Karpas-422 (cell line): ENCODE measurements at regions not wholly inside any gene's neighbourhood (a gene's known extent, or its start where the extent isn't known, plus 50 kb on each side); places are given as distances from the start of the nearest gene placed in this dataset.

Experiments
- DNase-seq: peaks from one replicate; pipeline ENCODE4 v3.0.0-alpha.2; 2015
- H2AFZ ChIP-seq: fragments of 200-600 bp; sonication (generic); 2 replicates; pipeline ENCODE4 v1.6.1; 2014; ENCODE audit warnings: antibody characterized with exemption, low read length, mixed read lengths
- H3K27ac ChIP-seq: fragments of 200-600 bp; sonication (generic); 2 replicates; pipeline ENCODE4 v1.5.1; 2014; ENCODE audit warnings: mild to moderate bottlenecking, low read length, moderate library complexity
- H3K27me3 ChIP-seq: fragments of 200-600 bp; sonication (generic); 2 replicates; pipeline ENCODE4 v1.6.1; 2014; ENCODE audit warnings: low read length, mixed read lengths
- H3K36me3 ChIP-seq: fragments of 200-600 bp; sonication (generic); 2 replicates; pipeline ENCODE4 v1.6.1; 2014; ENCODE audit warnings: low read length, mixed read lengths; ENCODE audit not compliant: insufficient read depth
- H3K4me1 ChIP-seq: fragments of 200-600 bp; sonication (generic); 2 replicates; pipeline ENCODE4 v1.6.1; 2014; ENCODE audit warnings: mild to moderate bottlenecking, low read length, mixed read lengths
- H3K4me2 ChIP-seq: fragments of 200-600 bp; sonication (generic); 2 replicates; pipeline ENCODE4 v1.6.1; 2014; ENCODE audit warnings: low read length, low read depth, mild to moderate bottlenecking; ENCODE audit not compliant: poor library complexity, severe bottlenecking
- H3K4me3 ChIP-seq: fragments of 200-600 bp; sonication (generic); 2 replicates; pipeline ENCODE4 v1.5.1; 2014; ENCODE audit warnings: mild to moderate bottlenecking, antibody characterized with exemption, low read length, mixed read lengths
- H3K79me2 ChIP-seq: fragments of 200-600 bp; sonication (generic); 2 replicates; pipeline ENCODE4 v1.6.1; 2014; ENCODE audit warnings: mild to moderate bottlenecking, low read length, mixed read lengths
- H3K9ac ChIP-seq: fragments of 200-600 bp; sonication (generic); 2 replicates; pipeline ENCODE4 v1.6.0; 2014; ENCODE audit warnings: low read length
- H3K9me2 ChIP-seq: fragments of 200-600 bp; sonication (generic), shearing (Covaris generic); replicated peaks from 2 replicates; pipeline ENCODE4 v1.6.0; 2014; ENCODE audit warnings: mild to moderate bottlenecking, low read length, moderate library complexity; ENCODE audit not compliant: insufficient read depth
- H3K9me3 ChIP-seq: fragments of 300-700, 200-600 bp; sonication (generic); 2 replicates; pipeline ENCODE4 v1.6.1; 2014; ENCODE audit warnings: low read length, mixed read lengths
- H4K20me1 ChIP-seq: fragments of 200-600 bp; sonication (generic); 2 replicates; pipeline ENCODE4 v1.6.1; 2014; ENCODE audit warnings: mild to moderate bottlenecking, antibody characterized with exemption, low read length, low read depth; ENCODE audit not compliant: insufficient read depth

DNA sequence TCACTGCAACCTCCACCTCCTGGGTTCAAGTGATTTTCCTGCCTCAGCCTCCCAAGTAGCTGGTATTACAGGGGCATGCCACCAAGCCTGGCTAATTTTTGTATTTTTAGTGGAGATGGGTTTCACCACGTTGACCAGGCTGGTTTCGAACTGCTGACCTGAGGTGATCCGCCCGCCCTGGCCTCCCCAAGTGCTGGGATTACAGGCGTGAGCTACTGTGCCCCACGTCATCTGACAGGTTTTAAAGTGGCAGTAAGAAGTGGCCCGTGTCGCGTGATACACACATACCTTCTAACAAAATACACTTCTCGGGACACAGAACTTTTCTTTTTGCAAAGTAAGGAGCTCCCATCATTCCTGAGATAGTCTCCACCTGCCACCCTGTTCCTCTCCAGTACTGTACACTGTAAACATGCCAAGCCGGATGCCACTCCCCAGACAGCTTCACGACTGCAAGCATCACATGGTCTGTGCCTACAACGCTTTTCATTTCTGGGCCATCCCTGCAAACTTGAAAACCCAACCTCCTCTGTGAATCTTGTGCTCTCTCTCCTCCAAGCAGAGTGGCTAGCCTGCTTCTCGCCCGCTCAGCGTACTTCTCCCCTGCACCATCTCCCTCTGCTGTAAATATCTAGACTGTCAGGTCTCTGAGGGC is 256.3 kb upstream of the KLF14 start:
- Histone ChIP-seq H3K9me2 (no peaks in the 10 kb centered on the region), H3K27ac (no peak overlapping the region), H3K4me2 (no peak overlapping the region), H2AFZ (no peak overlapping the region), H3K4me3 (no peak overlapping the region), H3K9ac (no peak overlapping the region), H3K36me3 (0 out of 2 replicates have a peak, but pooled peaks cover 3% of the 10 kb centered on the region), H3K27me3 (no peaks in the 10 kb centered on the region), H3K79me2 (peaks cover 93% of the 10 kb centered on the region), H3K9me3 (no peaks in the 10 kb centered on the region), H4K20me1 (no peaks in the 10 kb centered on the region), H3K4me1 (peaks cover 26% of the 10 kb centered on the region)
- DNase-seq = no peak

DNA sequence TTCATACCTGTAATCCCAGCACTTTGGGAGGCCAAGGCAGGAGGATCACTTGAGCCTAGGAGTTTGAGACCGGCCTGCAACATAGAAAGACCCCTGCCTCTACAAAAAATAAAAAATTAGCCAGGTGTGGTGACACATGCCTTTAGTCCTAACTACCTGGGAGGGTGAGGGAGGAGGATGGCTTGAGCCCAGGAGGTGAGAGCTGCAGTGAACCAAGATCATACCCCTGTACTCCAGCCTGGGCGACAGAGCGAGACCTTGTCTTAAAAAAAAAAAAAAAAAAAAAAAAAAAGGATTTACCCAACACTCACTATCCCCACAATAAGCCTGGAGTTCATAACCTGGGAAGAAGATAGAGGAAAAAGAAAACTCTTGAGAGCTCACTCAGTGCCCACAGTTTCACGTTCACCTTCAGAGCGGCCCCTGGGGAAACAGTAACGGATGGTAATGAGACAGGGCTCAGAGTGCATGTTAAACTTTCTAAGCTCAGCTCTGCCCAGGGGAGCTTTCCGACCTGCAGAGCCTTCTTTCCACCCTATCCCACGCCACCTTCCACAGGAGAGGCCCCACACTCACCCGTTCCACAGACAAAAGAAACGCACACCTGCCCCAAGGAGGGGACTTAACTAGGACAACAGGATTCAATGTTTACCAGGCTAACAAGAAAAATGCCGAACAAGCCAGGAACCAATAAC is 259.8 kb upstream of the KLF14 start:
- Histone ChIP-seq H3K9me2 (no peaks in the 10 kb centered on the region), H4K20me1 (no peaks in the 10 kb centered on the region), H3K4me2 (peak overlapping the region; percentile 48), H3K27me3 (no peaks in the 10 kb centered on the region), H3K9ac (peak overlapping the region; percentile 27), H3K79me2 (peaks cover 94% of the 10 kb centered on the region), H3K4me1 (peaks cover 55% of the 10 kb centered on the region), H3K9me3 (no peaks in the 10 kb centered on the region), H3K4me3 (peak overlapping the region; percentile 8; the same call in 1 of the 2 replicates), H3K36me3 (0 out of 2 replicates have a peak, but pooled peaks cover 3% of the 10 kb centered on the region), H2AFZ (no peak overlapping the region), H3K27ac (peak overlapping the region; percentile 70)
- no peak for DNase-seq

DNA sequence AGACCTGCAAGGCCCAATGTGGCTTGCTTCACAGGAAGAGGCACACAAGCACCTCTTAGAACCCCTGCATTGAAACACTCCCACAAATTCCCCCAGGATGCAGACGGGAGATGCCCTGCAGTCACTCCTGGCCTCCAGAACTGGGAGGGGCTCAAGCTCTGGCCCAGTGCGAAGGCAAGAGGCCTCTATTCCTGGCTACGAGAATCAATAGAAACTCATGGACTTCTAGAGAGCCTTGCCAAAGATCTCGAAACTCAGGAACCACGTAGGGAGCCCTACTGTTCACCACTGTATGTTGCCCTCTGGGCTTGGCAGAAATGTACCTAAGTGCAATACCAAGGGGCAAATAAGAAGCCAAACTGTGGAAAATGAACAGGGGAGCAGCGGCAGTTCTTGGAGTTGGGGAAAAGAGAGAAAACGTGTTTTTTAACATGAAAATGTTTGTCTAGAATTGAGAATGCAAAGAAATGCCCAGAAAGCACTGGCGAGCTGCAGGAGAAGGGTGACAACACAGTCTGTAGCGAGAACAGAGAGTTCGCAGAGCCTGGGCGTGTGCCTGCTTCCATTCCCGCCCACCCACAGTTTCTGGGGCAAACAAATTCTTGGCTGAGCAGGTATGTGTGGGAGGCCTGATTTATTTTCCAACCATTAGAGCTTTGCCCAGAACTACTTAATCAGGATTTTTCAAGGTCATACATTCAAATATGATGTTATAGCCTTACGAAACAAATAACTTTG is 260.5 kb upstream of the KLF14 start:
- H3K4me3 ChIP-seq = peak overlapping the region; percentile 8; the same call in 1 of the 2 replicates
- peaks cover 62% of the 10 kb centered on the region for H3K4me1 ChIP-seq
- DNase-seq = no peak
- H3K4me2 ChIP-seq = peak overlapping the region; percentile 48
- no peaks in the 10 kb centered on the region for H3K27me3 ChIP-seq
- H3K79me2 ChIP-seq = peaks cover 94% of the 10 kb centered on the region
- 0 out of 2 replicates have a peak, but pooled peaks cover 3% of the 10 kb centered on the region for H3K36me3 ChIP-seq
- no peaks in the 10 kb centered on the region for H4K20me1 ChIP-seq
- peak overlapping the region; percentile 27 for H3K9ac ChIP-seq
- H2AFZ ChIP-seq = no peak overlapping the region
- H3K9me2 ChIP-seq = no peaks in the 10 kb centered on the region
- H3K9me3 ChIP-seq = no peaks in the 10 kb centered on the region
- peak overlapping the region; percentile 70 for H3K27ac ChIP-seq

DNA sequence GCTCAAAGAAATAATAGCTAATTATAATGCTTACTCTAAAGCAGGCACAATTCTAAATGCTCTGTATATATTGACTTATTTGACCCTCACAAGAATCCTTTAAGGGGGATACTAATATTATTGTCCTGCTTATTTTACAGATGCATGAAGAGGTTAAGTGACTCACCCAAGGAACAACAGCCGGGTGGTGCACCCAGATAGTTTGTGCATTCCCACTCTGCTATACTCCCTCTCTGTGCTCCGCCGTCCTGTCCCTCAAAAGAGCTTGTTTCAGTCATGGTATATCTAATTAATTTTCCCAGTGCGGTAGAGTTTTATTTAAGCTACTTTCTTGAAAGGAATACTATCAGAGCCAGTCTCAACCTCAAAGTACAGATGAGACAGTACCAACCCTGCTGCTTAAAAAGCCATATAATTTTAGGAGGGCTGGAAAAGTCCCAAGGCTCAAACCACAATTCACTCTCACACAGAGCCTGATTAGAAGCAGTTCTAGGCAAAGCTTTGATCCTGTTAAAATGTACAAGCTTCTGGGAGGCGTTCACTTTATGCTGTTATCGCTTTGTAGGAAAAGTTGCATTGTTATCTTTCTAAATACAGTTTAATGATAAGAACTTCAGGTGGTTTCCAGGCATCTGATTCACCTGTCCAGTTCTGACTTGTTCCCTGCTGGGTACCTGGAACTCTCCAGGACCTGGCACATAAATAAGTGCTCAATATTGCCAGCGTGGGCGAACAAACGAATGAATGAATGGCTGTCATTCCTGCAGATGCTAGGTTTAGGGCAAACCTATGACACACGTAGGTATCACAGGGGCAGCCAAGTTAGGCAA is 261.5 kb upstream of the KLF14 start:
- Histone ChIP-seq H3K4me1 (peaks cover 72% of the 10 kb centered on the region), H3K9ac (peak overlapping the region; percentile 20; the same call in 1 of the 2 replicates), H3K9me2 (no peaks in the 10 kb centered on the region), H3K27ac (peak overlapping the region; percentile 70), H3K36me3 (0 out of 2 replicates have a peak, but pooled peaks cover 3% of the 10 kb centered on the region), H3K4me2 (peak overlapping the region; percentile 48), H4K20me1 (no peaks in the 10 kb centered on the region), H2AFZ (no peak overlapping the region), H3K4me3 (no peak overlapping the region), H3K27me3 (no peaks in the 10 kb centered on the region), H3K9me3 (no peaks in the 10 kb centered on the region), H3K79me2 (peaks cover 96% of the 10 kb centered on the region)
- DNase-seq = no peak

DNA sequence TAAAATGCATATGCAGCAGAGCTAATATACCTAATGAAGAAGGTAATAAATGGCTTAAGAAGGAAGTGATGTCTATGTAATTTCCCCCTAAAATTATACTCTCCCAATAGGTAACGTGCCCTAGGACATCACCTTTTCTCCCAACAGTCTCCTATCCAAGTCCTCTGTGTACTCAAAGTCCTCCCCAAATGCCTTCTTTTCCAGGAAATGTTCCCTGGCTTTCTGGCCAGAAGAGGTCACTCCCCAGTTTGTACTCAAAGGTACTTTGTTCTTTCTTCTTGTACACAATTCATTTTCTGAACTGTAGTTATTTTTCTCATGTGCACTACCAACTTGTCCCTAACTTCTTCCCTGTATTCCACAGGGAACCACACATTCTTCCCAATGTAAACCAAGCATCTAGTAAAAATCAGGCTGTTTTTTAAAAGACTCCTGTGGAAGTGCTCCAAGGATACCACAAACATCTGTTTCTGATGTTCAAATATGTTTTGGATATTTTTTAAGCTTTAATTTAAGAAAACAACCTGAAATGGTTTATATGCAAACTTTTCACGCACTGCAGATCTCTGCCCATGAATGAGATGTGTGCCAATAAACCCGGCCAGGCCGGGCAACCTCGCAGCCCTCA is 262.3 kb upstream of the KLF14 start:
- Histone ChIP-seq H3K9ac (peak overlapping the region; percentile 6), H3K4me3 (peak overlapping the region; percentile 5; the same call in 1 of the 2 replicates), H3K9me3 (no peaks in the 10 kb centered on the region), H3K79me2 (peaks cover 95% of the 10 kb centered on the region), H4K20me1 (no peaks in the 10 kb centered on the region), H3K4me2 (peak overlapping the region; percentile 48), H3K27ac (peak overlapping the region; percentile 70), H3K36me3 (peaks cover 3% of the 10 kb centered on the region; the same call in 1 of the 2 replicates), H3K27me3 (no peaks in the 10 kb centered on the region), H3K4me1 (peaks cover 79% of the 10 kb centered on the region), H2AFZ (no peak overlapping the region), H3K9me2 (no peaks in the 10 kb centered on the region)
- no peak for DNase-seq

DNA sequence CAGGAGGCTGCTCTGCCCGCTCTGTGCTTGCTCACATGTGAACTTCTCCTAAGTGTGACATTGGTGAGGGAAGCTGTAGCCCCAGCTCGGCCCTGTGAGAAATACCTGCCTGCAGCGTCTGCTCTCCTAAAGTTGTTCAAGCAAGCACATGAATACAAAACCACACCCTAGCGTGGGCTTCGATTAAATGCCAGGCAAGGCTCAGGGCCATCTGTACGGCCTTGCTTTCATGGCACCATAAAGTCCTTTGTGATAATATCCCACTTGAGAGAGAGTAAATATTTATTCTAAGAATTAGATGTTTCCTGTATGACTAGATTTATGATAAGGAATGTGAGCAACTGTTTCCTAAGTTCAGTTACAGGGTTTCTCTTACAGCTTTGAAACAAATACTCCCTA is 262.8 kb upstream of the KLF14 start:
- DNase-seq = peak; percentile 82
- Histone ChIP-seq H3K79me2 (peaks cover 95% of the 10 kb centered on the region), H3K27ac (peak overlapping the region; percentile 70), H3K4me2 (peak overlapping the region; percentile 48), H3K9me3 (no peaks in the 10 kb centered on the region), H3K27me3 (no peaks in the 10 kb centered on the region), H4K20me1 (no peaks in the 10 kb centered on the region), H3K36me3 (peaks cover 3% of the 10 kb centered on the region; the same call in 1 of the 2 replicates), H2AFZ (no peak overlapping the region), H3K4me3 (peak overlapping the region; percentile 5; the same call in 1 of the 2 replicates), H3K9me2 (no peaks in the 10 kb centered on the region), H3K4me1 (peaks cover 79% of the 10 kb centered on the region), H3K9ac (peak overlapping the region; percentile 6)

DNA sequence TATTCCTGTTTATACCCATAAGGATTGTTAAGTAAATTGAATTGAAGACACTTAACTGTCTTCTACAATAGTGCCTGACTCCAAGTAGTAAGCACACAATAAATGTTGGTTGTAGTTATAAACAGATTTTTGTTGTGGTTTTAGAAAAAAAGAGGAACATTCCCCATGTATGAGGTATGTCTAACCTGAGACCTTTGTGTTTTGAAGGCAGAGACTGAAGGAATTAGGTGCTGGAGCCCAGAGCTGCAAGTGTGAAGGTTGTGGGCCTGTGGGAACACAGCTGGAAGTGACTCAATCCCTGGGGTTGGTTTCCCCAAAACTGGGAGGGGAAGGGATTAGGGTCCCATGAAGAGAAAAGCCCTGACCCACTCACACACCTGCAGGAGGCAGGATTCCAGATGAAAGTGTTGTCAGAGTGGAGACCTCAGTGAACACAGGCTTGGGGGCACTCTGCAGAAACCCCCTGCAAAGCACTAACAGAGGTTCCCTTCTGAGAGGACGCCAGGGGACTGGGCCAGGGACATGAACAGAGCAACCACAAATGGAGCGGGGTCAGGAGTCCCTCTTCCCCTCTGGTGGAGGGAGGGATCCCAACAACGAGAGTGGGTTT is 265.1 kb upstream of the KLF14 start:
- H3K9ac ChIP-seq = peak overlapping the region; percentile 3; the same call in 1 of the 2 replicates
- H3K27ac ChIP-seq = peak overlapping the region; percentile 54
- H3K4me2 ChIP-seq = peak overlapping the region; percentile 15
- peaks cover 71% of the 10 kb centered on the region for H3K4me1 ChIP-seq
- H3K4me3 ChIP-seq = no peak overlapping the region
- H3K9me3 ChIP-seq = peaks cover 13% of the 10 kb centered on the region
- peaks cover 98% of the 10 kb centered on the region for H3K79me2 ChIP-seq
- H3K36me3 ChIP-seq = peaks cover 17% of the 10 kb centered on the region
- H4K20me1 ChIP-seq = no peaks in the 10 kb centered on the region
- H3K27me3 ChIP-seq = no peaks in the 10 kb centered on the region
- H3K9me2 ChIP-seq = no peaks in the 10 kb centered on the region
- H2AFZ ChIP-seq = no peak overlapping the region
- no peak for DNase-seq
